HG03354 (cell line): ENCODE measurements at regions not wholly inside any gene's neighbourhood (a gene's known extent, or its start where the extent isn't known, plus 50 kb on each side); places are given as distances from the start of the nearest gene placed in this dataset.
"Not testable (repeated sequence)": the region's sequence is repeated elsewhere in the genome, so short reads cannot be mapped to it uniquely, and the experiment has no call there.

Experiments
- ATAC-seq: cut with Tn5 transposase; IDR thresholded peaks from one replicate; pipeline ENCODE4 v1.9.1; 2021; ENCODE audit warnings: mild to moderate bottlenecking; ENCODE audit not compliant: unreplicated experiment, poor library complexity, severe bottlenecking

DNA sequence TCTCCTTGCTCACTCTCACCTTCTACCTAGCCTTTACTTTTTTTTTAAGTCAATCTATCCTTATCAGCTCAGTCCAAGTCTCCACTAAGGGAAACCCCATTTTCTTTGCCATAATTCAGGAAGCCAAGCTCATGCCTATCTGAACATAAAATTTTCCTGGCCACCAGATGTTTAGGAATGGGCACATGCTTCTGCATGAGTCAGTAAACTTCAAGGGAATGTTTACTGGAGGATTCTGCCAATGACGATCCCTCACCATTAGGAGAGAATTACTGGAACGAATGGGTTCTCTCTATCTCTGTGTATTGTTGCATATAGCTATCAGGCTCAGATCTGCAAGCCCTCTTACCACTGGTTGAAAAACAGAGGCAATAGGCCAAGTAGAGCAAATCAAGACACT is 731.7 kb upstream of the ZNF804A start:
- ATAC-seq, result no peak

DNA sequence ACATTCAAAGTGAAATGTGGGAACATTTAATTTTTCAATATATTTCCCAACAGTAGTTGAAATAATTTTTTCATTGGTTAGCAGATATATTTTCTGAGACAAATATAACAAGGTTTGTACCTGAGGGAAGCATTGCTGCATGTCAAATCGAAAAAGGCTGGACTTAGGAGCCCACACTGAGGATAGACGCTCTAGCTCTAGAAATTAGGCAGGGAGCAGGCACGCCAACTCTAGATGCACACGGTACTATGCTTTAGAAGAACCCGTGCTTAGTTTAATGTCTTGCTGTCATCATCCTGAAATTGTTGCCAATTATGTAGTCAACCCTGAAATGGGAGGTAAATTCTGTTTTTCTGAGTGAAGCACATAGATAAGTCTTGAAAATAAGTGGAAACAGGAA is 731.1 kb upstream of the ZNF804A start:
- no peak for ATAC-seq

DNA sequence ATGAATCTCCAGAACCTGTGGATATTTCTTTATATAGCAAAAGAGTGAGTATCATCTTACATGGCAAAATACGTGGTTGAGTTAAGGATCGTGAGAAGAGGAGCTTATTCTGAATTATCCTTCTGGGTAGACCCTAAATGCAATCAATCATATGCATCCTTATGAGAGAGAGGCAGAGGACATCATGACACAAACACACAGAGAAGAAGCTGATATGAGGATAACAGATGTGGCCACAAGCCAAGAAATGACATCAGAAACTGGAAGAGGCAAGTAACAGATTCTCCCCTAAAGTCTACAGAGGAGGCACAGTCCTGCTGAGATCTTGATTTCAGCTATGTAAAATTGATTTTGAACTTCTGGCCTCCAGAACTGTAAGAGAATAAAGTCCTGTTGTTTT is 730.2 kb upstream of the ZNF804A start:
- ATAC-seq, result no peak

DNA sequence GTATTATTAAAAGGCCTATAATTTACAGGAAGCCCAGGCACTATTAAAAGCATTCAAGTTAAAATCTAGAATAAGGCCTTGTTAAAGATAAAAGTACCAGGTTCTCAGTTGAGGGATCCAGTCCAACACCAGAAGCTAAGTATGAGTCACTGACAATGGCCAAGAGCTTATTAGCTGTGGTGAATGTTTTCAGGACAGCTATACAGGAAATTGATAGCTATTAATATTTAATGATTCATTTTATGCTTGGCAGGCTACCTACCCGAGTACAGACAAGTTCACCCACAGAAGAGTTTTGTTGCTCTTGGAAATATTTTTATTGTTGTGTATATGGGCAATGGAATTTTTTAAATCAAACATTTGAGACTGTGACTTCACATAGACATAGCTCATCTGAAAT is 729.6 kb upstream of the ZNF804A start:
- ATAC-seq, result no peak

DNA sequence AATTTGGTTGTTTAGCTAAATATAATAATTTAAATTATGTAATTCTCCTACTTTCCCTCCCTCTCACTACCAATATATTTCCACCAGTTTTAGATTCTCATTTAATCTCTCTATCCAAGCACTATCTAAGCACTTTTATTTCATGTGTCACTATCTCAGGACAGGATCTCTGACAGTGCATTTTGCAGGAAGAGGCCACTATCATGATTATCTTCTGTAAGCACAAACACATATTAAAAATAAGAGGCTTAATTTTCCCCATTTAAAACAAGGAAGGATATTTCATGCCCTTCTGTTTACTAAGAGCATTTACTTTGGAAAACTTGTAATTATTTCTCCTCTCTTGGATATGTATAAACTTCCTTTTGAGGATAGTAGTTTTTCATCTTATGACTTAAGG is 726.2 kb upstream of the ZNF804A start:
- ATAC-seq, result no peak

DNA sequence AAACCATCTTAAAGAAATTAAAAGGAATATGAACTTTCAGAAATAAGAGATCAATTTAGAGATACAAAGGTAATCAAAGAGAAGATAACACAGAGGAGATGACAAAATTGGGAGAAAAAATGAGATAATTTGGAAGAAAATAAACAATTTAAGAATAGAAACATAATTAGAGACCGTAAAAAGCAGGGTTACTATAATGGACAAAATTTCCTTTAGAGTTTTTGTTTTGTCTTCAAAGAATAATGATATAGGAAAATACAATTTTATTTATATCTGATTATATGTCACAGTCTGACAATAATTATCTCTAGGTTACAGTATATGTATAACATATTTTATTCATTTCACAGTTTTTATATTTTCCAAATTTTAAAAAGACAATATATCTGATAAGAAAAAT is 716.4 kb upstream of the ZNF804A start:
- no peak for ATAC-seq

DNA sequence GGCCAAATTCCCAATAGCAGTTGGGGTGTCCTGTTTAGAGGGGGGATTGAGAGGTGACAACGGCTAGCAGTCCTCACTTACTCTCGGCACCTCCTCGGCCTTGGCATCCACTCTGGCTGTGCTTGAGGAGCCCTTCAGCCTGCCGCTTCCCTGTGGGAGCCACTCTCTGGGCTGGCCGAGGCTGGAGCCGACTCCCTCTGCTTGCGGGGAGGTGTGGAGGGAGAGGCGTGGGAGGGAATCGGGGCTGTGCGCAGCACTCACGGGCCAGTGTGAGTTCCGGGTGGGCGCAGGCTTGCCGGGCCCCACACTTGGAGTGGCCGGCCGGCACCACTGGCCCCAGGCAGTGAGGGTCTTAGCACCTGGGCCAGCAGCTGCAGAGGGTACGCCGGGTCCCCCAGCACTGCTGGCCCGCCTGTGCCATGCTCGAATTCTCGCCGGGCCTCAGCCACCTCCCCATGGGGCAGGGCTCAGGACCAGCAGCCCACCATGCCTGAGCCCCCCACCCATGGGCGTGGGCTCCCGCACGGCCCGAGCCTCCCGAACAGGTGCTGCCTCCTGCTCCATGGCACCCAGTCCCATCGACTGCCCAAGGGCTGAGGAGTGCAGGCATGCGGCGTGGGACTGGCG is 705.9 kb upstream of the ZNF804A start:
- ATAC-seq, result no peak

DNA sequence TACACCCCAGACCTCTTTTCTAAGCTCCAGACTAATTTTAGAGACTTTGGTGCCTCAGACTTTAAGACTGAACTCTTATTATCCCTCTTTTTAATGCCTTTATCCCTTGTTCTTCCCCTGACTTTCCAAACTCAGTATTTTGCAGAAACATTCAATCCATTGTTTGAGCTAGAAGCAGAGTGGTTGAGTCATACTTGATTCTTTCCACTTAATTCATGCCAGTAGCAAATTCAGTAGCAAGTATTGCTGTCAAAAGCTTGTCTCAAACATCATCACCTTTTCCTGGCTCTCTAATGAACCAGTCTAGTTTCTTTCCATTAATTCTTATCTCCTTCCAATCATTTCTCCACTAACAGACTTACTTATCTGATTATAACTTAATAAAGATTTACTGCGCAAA is 699.7 kb upstream of the ZNF804A start:
- no peak for ATAC-seq

DNA sequence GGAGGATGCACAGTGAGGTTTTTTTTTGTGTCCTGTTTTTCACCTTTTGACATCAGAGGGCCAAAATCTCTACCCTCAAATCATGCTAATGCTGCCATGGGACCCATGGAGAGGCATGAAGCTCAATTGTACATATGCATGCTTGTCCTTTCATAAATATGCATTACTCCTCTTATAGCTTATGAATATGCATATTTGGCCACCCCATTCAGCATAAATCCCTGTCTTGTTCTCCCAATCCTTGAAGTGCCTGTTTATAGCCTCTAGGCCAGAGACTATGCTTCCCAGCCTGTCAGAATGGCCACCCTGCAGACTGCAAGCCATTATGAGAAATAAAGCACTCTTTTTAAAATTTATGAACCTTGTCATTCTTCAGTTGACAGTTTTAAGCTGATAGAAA is 696.4 kb upstream of the ZNF804A start:
- no peak for ATAC-seq

DNA sequence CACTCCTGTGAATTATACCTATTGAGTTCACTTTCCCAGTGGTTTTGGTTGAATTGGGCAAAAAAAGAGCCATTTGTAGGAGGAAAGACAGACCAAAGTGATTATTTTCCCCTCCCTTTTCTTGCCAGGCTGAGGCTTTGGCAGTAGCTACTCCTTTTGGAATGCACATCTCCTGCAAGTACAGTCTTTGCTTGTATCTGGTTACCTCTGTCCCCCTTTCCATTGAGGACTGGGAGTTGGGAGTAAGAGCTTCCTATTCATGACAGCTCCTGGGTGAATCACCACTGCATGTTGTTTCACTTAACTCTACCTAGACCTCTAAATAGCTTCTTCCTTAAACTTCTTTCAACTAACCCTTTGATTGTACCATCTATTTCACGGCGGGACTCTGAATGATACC is 695.3 kb upstream of the ZNF804A start:
- ATAC-seq, result no peak

DNA sequence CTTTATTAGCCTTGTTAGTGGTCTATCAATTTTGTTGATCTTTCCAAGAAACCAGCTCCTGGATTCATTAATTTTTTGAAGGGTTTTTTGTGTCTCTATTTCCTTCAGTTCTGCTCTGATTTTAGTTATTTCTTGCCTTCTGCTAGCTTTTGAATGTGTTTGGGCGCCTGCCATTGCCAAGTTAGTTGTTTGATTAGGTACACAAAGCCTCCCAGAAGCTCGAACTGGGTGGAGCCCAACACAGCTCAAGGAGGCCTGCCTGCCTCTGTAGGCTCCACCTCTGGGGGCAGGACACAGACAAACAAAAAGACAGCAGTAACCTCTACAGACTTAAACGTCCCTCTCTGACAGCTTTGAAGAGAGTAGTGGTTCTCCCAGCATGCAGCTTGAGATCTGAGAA is 682.3 kb upstream of the ZNF804A start:
- ATAC-seq, result not testable (repeated sequence)

DNA sequence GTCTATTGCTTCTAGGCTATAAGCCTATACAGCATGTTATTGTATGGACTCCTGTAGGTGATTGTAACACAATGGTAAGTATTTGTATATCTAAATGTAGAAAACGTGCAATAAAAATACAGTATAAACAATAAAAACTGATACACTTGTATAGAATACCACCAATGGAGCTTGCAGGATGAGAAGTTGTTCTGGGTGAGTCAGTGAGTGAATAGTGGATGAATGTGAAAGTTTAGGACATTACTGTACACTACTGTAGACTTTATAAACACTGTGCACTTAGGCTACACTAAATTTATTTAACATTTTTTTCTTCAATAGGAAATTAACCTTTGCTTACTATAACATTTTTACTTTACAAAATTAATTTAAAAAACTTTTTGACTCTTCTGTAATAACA is 679.2 kb upstream of the ZNF804A start:
- ATAC-seq, result no peak

DNA sequence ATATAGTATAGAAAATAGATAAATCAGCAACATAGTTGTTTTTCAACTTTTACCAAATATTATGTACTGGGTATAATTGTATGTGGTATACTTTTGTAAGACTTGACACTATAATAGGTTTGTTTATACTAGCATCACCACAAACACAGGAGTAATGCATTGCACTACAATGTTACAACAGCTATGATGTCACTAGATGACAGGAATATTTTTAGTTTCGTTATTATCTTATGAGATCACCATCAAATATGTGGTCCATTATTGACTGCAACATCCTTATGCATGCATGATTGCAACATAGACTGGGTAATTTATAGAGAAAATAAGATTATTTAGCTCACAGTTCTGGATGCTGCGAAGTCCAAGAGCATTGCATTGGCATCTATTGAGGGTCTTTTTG is 678.4 kb upstream of the ZNF804A start:
- no peak for ATAC-seq

DNA sequence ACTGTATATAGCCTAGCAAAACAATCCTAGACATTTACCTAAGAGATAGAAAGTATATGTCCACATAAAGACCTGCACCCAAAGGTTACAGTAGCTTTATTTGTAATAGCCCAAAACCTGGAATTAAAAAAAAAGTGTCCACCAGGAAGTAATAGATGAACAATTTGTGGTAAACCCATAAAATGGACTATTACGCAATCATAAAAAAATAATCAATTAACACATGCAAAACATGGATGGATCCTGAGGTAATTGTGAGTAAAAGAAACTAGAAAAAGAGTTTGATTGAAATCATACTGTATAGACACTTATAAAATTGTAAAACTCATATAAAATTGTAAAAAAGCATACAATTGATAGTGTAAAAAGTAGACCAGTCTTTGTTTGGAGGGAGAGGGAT is 673.0 kb upstream of the ZNF804A start:
- no peak for ATAC-seq

DNA sequence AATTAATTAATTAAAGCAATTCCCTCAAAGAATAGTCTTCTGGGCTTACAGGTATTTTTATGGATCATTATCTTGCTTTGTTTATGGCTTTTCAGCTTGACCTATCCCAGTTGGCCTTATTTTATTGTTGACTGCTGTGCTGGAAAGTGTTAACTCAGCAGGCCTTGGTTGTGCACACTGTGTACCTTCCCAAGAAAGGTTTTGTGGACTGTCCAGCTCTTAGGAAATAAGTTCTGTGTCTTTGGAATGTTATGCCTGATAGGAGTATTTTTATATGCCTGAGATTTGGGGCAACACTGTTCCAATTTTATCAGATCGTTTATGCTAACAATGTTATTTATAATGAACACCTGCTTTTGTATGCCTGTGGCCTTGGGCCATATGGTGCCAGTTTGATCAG is 671.9 kb upstream of the ZNF804A start:
- ATAC-seq, result no peak

DNA sequence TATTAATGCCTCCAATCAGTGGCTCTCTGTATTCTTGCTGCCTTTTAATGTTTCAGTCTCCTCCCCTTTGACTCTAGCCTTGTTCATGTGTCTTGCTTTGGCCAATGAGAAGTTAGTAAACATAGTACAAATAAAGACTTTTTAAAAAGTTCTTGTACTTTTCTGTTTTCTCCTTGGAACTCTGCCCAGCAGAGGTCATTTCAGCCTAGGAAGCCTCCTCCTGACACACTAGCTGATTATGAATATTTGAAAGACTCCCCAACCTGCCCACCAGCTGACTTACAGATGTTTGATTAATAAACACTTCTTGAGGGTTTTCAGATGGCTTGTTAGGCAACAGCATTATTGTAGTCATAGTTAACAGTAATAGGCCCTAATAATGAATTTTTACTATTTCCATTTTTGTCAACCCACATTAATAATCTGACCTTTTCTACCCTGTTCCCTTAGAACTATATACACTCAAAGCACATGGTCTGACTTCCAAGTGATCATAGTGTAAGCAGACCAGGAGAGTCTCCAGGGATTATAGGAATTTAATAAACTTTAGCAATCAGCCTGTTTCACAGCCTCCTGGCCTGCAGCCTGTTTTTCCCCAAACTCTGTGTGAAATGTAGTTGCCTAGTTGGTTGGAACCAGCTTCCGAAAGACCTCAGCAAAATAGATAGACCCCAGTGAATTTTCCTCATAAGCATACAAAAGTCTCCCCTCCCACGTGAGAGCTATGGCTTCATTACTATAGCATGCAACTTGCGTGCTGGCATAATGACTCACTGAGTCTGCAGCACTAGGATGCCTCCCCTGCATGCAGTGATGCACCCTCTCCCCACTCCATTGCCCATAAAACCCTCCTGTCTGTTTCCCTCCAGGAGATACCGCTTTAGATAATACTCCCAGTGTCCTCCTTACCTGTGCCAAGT is 670.7 kb upstream of the ZNF804A start:
- no peak for ATAC-seq

DNA sequence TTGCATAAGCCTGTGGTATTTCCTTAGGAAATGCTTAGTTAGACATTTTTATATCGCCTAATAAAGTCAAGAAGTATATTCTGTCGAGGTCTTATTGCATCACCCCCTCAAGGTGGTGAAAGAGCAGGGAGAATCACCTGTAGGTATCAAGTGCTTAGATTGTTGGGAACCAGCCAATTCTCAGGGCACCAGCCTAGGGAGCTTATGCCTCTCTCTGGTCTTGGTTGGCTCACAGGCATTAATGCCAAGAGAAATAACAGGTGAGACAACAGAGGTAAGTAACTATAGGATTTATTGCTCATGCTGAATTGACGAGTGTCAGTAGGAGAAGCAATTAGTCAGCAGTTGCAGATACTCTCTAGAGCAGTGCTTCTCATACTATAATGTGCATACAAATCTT is 663.3 kb upstream of the ZNF804A start:
- no peak for ATAC-seq

DNA sequence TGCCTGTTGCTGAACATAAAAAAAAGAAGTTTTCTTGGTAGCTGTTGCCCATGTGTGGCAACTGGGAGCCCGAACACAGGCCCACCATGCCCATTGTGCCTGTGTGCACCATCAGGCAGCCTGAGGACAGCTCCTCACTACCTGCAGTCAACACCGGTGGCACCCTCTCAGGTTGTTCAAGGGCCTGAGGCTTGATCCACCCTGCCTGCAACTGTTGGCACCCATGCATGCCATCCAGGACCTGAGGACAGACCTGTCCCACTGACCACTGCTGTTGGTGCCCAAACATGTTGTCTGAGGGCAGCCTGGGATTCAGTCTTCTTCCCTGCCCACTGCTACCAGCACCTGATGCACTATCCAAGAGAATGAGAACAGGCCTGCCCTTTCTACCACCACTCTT is 661.1 kb upstream of the ZNF804A start:
- ATAC-seq, result no peak

DNA sequence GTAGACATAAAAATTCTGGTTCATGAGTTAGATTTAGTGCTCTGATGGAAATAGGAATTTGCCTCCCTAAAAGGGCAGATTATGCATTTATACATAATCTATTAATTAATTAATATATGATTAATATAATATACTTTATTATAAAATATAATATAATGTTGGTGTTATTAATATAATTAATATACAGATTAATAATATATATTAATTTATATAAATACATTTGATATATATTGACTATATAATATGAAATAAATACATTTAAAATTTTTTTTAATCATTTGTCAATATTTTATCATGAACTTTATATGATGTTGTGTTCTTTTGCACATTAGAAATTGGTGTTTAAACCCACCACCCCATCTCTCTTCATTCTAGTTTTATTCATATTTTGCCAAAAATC is 652.1 kb upstream of the ZNF804A start:
- no peak for ATAC-seq

DNA sequence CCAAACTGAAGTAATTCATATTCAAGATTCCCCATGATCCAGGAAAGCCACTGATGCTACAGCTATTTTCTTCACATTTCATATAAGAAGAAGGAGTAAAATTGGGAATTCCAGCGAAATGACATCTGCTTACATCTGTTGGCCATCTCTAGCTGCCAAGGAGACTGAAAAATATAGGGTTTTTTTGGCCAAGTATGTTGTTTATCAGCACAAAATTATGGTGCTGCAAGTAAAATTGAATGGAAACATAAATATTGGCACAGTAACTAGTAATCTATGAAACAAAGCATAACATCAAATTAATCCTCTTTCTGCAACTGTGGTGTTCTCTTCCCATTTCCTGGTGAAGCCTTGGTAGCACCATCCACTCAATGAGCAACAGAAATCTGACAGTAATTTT is 649.5 kb upstream of the ZNF804A start:
- ATAC-seq, result no peak

DNA sequence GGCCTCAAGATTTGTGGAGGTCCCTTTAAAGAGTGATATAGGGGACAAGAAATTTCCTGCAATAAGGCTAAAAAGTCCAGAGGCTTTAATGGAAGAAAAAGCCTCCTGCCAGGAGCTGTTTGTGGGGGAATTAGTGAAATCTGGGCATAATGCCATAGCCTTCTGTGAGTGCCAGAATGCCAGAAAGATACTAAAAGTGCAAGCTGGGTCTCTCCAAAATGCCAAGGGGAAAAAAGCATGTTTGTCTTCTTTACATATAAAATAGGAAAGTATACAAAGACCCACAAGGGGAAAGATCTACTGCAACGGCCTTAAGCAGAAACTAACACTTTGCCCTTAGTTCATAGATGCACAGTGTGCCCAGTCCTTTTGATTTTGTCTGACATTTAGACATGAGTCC is 647.7 kb upstream of the ZNF804A start:
- ATAC-seq, result no peak
